Right kidney (tissue), 1 donor: ENCODE measurements at regions not wholly inside any gene's neighbourhood (a gene's known extent, or its start where the extent isn't known, plus 50 kb on each side); places are given as distances from the start of the nearest gene placed in this dataset.
"Not testable (repeated sequence)": the region's sequence is repeated elsewhere in the genome, so short reads cannot be mapped to it uniquely, and the experiment has no call there.

Experiments
- DNase-seq: peaks from one replicate; pipeline ENCODE4 v3.0.0-alpha.2; 2016

DNA sequence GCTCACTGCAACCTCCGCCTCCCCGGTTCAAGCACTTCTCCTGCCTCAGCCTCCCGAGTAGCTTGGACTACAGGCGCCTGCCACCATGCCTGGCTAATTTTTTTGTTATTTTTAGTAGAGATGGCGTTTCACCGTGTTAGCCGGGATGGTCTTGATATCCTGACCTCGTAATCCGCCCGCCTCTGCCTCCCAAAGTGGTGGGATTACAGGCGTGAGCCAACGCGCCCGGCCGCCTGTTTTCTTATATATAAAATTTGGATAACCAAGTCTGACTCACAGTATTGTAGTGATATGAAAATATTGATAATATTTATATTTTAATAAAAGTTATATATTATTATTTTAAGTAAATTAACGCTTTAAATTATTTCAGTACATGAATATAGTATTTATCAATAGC is 1821.7 kb downstream of the BRINP3 start:
- not testable (repeated sequence) for DNase-seq

- no peak for DNase-seq
Observed at GRCh38 chr1:188660572-188660971, 1817.1 kb downstream of the BRINP3 start.

DNA sequence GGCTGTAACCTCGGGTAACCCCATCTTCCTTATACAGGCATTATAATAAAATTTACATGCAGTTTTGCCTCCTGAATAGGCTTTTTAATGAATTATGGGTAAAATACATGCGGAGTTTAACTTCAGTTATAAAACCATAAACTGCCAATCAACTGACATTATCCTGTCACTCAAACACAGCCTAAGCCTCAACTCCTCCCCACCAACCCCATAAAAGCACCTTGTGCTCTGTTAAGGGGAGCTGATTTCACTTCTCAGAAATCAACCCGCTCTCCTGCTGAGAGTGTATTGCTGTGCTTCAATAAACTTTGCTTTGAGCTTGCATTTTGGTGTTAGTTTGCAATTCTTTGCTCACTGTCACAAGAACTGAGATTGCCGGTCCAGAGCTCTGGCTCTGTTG is 1812.2 kb downstream of the BRINP3 start:
- no peak for DNase-seq

- no peak for DNase-seq
Observed at GRCh38 chr1:188668083-188668482, 1809.6 kb downstream of the BRINP3 start.

- no peak for DNase-seq
Observed at GRCh38 chr1:188669728-188670382, 1807.8 kb downstream of the BRINP3 start.

DNA sequence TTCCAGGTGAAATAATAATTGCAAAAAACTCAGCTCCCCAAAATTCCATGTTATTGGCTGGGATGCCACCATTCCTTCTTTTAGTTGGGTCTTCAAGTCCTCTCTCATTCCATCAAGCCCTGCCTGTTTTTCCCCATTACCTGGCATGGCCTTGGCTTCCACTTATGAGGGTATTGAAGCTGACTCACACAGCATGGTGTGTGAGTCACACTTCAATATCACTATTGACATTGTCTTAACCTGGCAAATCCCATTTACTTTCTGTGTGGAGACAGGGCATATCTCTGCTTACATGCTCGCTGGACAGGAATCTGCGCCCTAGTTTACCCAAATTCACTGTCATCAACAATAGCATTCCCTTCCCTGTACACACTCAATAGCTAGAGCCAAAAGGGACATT is 1806.8 kb downstream of the BRINP3 start:
- DNase-seq = no peak

- DNase-seq = no peak
Observed at GRCh38 chr1:188672153-188672552, 1805.5 kb downstream of the BRINP3 start.

GRCh38 chr1:188689542-188689941 is 1788.1 kb downstream of the BRINP3 start:
- DNase-seq = no peak

DNA sequence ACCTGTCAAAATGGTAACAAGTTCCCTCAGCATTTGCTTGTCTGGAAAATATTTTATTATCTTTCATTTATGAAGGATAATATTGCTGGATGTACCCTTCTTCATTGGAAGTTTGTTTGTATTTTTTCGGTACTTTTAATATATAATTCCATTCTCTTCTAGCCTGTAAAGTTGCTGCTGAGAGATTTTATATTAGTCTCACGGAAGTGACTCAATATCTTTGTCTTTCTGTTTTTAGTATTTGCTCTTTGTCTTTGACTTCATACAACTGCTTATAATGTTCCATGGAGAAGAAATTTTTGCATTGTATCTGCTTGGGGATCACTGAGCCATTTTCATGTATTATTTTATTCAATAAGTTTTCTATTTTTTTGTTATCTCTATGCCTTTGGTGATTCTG is 1777.5 kb downstream of the BRINP3 start:
- no peak for DNase-seq

DNA sequence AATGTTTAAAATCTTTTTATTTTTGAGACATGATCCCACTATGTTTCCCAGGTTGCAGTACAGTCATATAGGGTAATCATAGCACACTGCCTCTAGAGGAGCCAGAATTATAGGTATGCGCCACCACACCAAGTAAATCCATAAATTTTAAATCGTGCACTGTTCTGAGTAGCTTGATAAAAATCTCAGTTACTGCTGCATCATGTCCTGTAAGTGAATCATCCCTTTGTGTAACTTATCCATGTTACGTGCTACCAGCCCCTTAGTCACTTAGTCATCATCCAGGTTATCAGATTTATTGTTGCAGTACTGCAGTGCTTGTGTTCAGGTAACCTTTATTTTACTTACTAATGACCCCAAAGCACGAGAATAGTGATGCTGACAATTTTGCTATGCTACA is 1770.9 kb downstream of the BRINP3 start:
- no peak for DNase-seq

- no peak for DNase-seq
Observed at GRCh38 chr1:188708795-188709535, 1768.7 kb downstream of the BRINP3 start.

DNA sequence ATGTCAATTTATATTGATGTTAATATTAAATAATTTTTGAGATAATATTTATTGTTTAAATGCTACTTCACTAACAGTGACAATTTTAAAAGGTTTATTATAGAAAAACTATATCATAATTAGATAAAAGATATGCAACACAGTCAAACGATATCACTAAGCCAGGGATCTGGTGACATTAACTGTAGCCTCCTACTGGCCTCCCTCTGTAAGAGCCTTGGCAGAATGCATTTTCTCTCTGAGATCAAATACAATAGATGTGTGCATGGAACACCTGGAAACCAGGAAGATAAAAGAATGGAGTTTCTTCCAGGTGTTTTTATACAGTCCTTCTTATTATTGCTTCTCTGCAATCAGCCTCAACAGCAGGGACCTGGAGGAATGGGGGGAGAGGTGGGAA is 1762.1 kb downstream of the BRINP3 start:
- DNase-seq = no peak

DNA sequence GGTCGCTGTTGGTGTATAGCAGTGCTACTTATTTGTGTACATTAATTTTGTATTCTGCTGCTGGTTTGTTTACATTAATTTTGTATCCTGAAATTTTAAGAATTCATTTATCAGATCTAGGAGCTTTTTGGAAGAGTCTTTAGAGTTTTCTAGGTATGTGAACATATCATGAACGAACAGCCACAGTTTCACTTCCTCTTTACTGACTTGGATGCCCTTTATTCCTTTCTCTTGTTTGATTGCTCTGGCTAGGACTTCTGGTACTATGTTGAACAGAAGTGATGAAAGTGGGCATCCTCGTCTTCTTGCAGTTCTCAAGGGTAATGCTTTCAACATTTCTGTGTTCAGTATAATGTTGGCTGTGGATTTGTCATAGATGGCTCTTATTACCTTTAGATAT is 1757.9 kb downstream of the BRINP3 start:
- no peak for DNase-seq

DNA sequence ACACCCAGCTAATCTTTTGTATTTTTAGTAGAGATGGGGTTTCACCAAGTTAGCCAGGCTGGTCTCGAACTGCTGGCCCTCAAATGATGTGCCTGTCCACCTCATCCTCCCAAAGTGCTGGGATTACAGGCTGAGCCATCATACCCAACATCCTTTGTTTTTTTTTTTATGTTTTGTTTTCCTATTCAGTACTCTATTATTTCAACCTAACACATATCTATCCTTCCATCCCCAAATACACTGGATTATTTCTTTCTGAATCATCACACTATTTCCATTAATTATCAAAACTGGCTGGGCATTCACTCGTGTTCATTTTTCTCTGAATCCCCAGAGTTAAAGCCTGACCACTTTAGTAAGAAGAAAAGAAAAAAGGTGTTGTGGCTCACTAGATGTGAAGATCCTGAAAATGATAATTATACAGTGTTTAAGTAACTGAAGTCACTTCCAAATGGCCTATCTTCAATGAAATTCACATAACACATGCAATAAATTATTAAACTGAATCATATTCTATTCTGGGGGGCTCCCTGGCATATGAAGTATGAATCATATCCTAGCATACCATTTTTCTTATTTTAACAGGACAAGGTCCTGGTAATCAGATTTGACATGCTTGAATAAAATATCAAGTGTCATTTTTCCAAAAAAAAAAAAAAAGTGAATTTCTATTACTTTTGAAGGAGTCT is 1754.2 kb downstream of the BRINP3 start:
- DNase-seq = no peak

DNA sequence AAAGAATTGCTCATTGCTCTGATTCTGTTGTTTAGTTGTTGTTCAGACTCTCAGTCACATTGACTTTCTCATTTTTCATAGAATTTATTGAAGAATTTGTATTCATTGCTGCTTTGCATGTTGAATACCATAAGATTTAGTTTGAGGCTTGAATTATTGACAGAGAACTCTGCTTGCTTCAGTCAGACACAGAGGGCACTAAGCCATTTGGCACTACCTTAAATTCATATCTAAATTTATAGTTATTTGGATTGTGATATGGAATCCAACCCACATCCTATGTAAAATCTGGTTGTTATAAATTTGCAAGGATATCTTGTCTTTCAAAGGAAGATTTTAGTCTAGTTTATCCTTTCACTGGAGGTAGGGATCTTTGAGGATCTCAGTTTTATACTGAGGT is 1748.6 kb downstream of the BRINP3 start:
- no peak for DNase-seq

- no peak for DNase-seq
Observed at GRCh38 chr1:188735567-188735966, 1742.1 kb downstream of the BRINP3 start.

DNA sequence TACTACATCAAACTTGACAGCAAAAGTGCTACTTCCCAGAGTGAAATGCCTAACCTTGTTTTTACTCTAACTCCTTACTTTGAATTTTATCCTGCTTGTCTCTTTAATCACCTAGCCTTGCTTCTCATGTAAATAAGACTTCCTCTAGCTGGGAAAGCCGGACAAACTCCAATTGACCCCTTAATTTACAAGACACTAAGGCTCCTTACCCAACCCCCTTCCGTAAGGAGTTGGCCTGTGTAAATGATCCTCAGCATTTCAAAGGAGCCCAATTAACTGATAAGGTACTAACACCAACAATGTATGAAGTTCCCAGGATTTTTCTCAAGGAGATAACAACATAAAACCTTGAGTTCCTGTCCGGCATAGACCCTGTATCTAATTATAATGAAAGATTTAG is 1728.4 kb downstream of the BRINP3 start:
- DNase-seq = not testable (repeated sequence)

DNA sequence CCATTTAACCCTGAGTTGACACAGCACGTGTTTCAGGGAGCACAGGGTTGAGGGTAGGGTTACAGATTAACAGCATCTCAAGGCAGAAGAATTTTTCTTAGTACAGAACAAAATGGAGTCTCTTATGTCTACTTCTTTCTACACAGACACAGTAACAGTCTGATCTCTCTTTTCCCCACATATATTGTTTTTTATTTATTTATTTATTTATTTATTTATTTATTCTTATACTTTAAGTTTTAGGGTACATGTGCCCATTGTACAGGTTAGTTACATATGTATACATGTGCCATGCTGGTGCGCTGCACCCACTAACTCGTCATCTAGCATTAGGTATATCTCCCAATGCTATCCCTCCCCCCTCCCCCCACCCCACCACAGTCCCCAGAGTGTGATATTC is 1725.6 kb downstream of the BRINP3 start:
- not testable (repeated sequence) for DNase-seq

- DNase-seq = not testable (repeated sequence)
Observed at GRCh38 chr1:188757747-188758146, 1719.9 kb downstream of the BRINP3 start.

GRCh38 chr1:188761226-188761625 is 1716.4 kb downstream of the BRINP3 start:
- DNase-seq = no peak

GRCh38 chr1:188762166-188762743 is 1715.4 kb downstream of the BRINP3 start:
- no peak for DNase-seq

- DNase-seq = no peak
Observed at GRCh38 chr1:188763541-188763940, 1714.1 kb downstream of the BRINP3 start.

DNA sequence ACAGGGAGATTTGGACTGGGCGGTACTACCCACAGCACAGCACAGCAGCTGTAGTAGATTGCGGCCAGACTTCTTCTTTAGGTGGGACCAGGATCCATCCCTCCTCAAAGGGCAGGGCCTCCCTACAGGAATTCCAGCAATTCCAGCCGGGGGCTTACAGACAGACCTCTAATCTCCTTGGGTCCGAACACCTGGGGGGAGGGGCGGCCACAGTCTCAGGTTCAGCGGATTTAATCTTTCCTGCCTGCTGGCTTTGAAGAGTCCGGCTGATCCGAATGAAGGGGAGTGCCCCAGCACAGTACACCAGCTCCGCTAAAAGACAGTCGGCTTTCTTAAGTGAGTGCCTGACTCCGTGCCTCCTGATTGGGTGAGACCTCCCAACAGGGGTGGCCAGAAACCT is 1708.5 kb downstream of the BRINP3 start:
- DNase-seq = no peak
